ENCODE measurements at regions not wholly inside any gene's neighbourhood (a gene's known extent, or its start where the extent isn't known, plus 50 kb on each side); places are given as distances from the start of the nearest gene placed in this dataset.

- DNase-seq (ENCODE audit: low spot score), result no peak
- Histone ChIP-seq H3K27me3 (ENCODE audit: insufficient read depth) (no peaks in the 10 kb centered on the region), H4K20me1 (replicated peaks; ENCODE audit: insufficient read depth) (no peaks in the 10 kb centered on the region), H3K4me3 (no peak overlapping the region), H3K36me3 (ENCODE audit: insufficient read depth) (no peaks in the 10 kb centered on the region), H3K27ac (ENCODE audit: low read depth) (no peak overlapping the region), H3F3A (replicated peaks; ENCODE audit: low read depth) (no peaks in the 10 kb centered on the region), H3K9me2 (ENCODE audit: insufficient read depth) (no peaks in the 10 kb centered on the region), H3K4me2 (no peak overlapping the region), H3K79me2 (replicated peaks; ENCODE audit: insufficient read depth) (no peaks in the 10 kb centered on the region), H2AFZ (no peak overlapping the region), H3K4me1 (ENCODE audit: insufficient read depth) (no peaks in the 10 kb centered on the region; the same call in 1 of the 2 replicates)
- no peak overlapping the region for H3K4me3 Mint-ChIP-seq
- no peak for ATAC-seq
- no peaks in the 10 kb centered on the region for H3K27me3 Mint-ChIP-seq (ENCODE audit: insufficient read depth, low read depth, poor library complexity)
- H3K4me1 Mint-ChIP-seq, result 0 out of 3 replicates have a peak, but pooled peaks cover 2% of the 10 kb centered on the region
- H3K9me3 Mint-ChIP-seq, result no peaks in the 10 kb centered on the region
- H3K36me3 Mint-ChIP-seq (ENCODE audit: low read depth), result no peaks in the 10 kb centered on the region
- H3K27ac Mint-ChIP-seq, result no peak overlapping the region
- no peak for TF ChIP-seq ETS1 (IDR thresholded peaks at IDR 0.05)
- TF ChIP-seq JUNB (IDR thresholded peaks at IDR 0.05; ENCODE audit: unreplicated experiment), result no peak
- no peak for TF ChIP-seq EZH2phosphoT487 (IDR thresholded peaks at IDR 0.05; ENCODE audit: unreplicated experiment)
Observed at GRCh38 chrX:9117851-9118250, 83.9 kb upstream of the FAM9B start.

- ATAC-seq (no peak), DNase-seq (ENCODE audit: low spot score) (no peak)
- Histone ChIP-seq H3K4me3 (no peak overlapping the region), H4K20me1 (replicated peaks; ENCODE audit: insufficient read depth) (no peaks in the 10 kb centered on the region), H3K4me1 (ENCODE audit: insufficient read depth) (no peaks in the 10 kb centered on the region), H3K79me2 (replicated peaks; ENCODE audit: insufficient read depth) (no peaks in the 10 kb centered on the region), H3K27ac (ENCODE audit: low read depth) (no peak overlapping the region), H3F3A (replicated peaks; ENCODE audit: low read depth) (no peaks in the 10 kb centered on the region), H3K9me2 (ENCODE audit: insufficient read depth) (no peaks in the 10 kb centered on the region), H2AFZ (no peak overlapping the region), H3K27me3 (ENCODE audit: insufficient read depth) (no peaks in the 10 kb centered on the region), H3K36me3 (ENCODE audit: insufficient read depth) (no peaks in the 10 kb centered on the region), H3K4me2 (no peak overlapping the region)
- Mint-ChIP-seq H3K4me1 (no peaks in the 10 kb centered on the region), H3K36me3 (ENCODE audit: low read depth) (no peaks in the 10 kb centered on the region), H3K4me3 (no peak overlapping the region), H3K27ac (no peak overlapping the region), H3K27me3 (ENCODE audit: insufficient read depth, low read depth, poor library complexity) (no peaks in the 10 kb centered on the region), H3K9me3 (no peaks in the 10 kb centered on the region)
- TF ChIP-seq STAT1 (IDR thresholded peaks at IDR 0.05; ENCODE audit: unreplicated experiment), result no peak
- no peak for TF ChIP-seq ZNF331 (CRISPR knock-in tag; IDR thresholded peaks at IDR 0.05; ENCODE audit: low read depth)
- TF ChIP-seq ZNF114 (CRISPR knock-in tag; IDR thresholded peaks at IDR 0.05), result no peak
- no peak for TF ChIP-seq ZNF462 (CRISPR knock-in tag; IDR thresholded peaks at IDR 0.05)
- TF ChIP-seq JUNB (IDR thresholded peaks at IDR 0.05; ENCODE audit: unreplicated experiment), result no peak
- no peak for TF ChIP-seq NANOG (IDR thresholded peaks at IDR 0.05; ENCODE audit: borderline replicate concordance)
- TF ChIP-seq EZH2phosphoT487 (IDR thresholded peaks at IDR 0.05; ENCODE audit: unreplicated experiment), result no peak
- no peak for TF ChIP-seq POLR2AphosphoS5 (IDR thresholded peaks at IDR 0.05; ENCODE audit: low read depth)
- no peak for TF ChIP-seq EZH2 (IDR thresholded peaks at IDR 0.05; ENCODE audit: low read depth, unreplicated experiment)
- no peak for TF ChIP-seq CREB1 (CRISPR knock-in tag; IDR thresholded peaks at IDR 0.05; ENCODE audit: low read depth)
- TF ChIP-seq CTCF (conservative IDR thresholded peaks at IDR 0.05; ENCODE audit: low read depth in 2 of 2), result no peak
Observed at GRCh38 chrX:9122519-9123245, 88.8 kb upstream of the FAM9B start.

Data from GM23338 (cell line).